ENCODE measurements at regions not wholly inside any gene's neighbourhood (a gene's known extent, or its start where the extent isn't known, plus 50 kb on each side); places are given as distances from the start of the nearest gene placed in this dataset.

- Histone ChIP-seq H3K27ac (replicated peaks) (no peak overlapping the region), H3K4me3 (replicated peaks; ENCODE audit: insufficient read depth, low read length) (no peak overlapping the region), H3K27me3 (ENCODE audit: insufficient read depth, poor library complexity, severe bottlenecking) (no peaks in the 10 kb centered on the region)
- no peak for TF ChIP-seq POLR2AphosphoS5 (IDR thresholded peaks at IDR 0.05; ENCODE audit: low read depth)
- no peak for DNase-seq (ENCODE audit: low read depth in 1 of 2, low spot score in 1 of 2)
These were observed 316.5 kb downstream of the ZNF536 start for GRCh38 chr19:30688696-30689095.

- DNase-seq (ENCODE audit: low read depth in 1 of 2, low spot score in 1 of 2), result no peak
- Histone ChIP-seq H3K27ac (replicated peaks) (no peak overlapping the region), H3K4me3 (replicated peaks; ENCODE audit: insufficient read depth, low read length) (no peak overlapping the region), H3K27me3 (ENCODE audit: insufficient read depth, poor library complexity, severe bottlenecking) (no peaks in the 10 kb centered on the region)
- no peak for TF ChIP-seq REST (IDR thresholded peaks at IDR 0.05; ENCODE audit: insufficient replicate concordance, low read depth)
- TF ChIP-seq CTCF (IDR thresholded peaks at IDR 0.05; ENCODE audit: insufficient read depth, low read length), result no peak
These were observed 314.8 kb downstream of the ZNF536 start for GRCh38 chr19:30686826-30687566.

GRCh38 chr19:30686176-30686820, 314.1 kb downstream of the ZNF536 start:
- Histone ChIP-seq H3K27ac (replicated peaks) (no peak overlapping the region), H3K27me3 (ENCODE audit: insufficient read depth, poor library complexity, severe bottlenecking) (no peaks in the 10 kb centered on the region), H3K4me3 (replicated peaks; ENCODE audit: insufficient read depth, low read length) (no peak overlapping the region)
- TF ChIP-seq REST (IDR thresholded peaks at IDR 0.05; ENCODE audit: insufficient replicate concordance, low read depth) (no peak), GABPA (IDR thresholded peaks at IDR 0.05; ENCODE audit: low read depth) (no peak), SPI1 (IDR thresholded peaks at IDR 0.05; ENCODE audit: borderline replicate concordance, low read depth) (no peak), POLR2AphosphoS5 (IDR thresholded peaks at IDR 0.05; ENCODE audit: low read depth) (no peak), CTCF (IDR thresholded peaks at IDR 0.05; ENCODE audit: insufficient read depth, low read length) (no peak)
- no peak for DNase-seq (ENCODE audit: low read depth in 1 of 2, low spot score in 1 of 2)

- DNase-seq (ENCODE audit: low read depth in 1 of 2, low spot score in 1 of 2), result no peak
- Histone ChIP-seq H3K4me3 (replicated peaks; ENCODE audit: insufficient read depth, low read length) (no peak overlapping the region), H3K27ac (replicated peaks) (no peak overlapping the region)
These were observed 313.3 kb downstream of the ZNF536 start for GRCh38 chr19:30685426-30686000.

More at GRCh38 chr19:30685426-30686000, 313.3 kb downstream of the ZNF536 start:
- TF ChIP-seq CTCF (IDR thresholded peaks at IDR 0.05; ENCODE audit: insufficient read depth, low read length), result no peak
- no peak for TF ChIP-seq GABPA (IDR thresholded peaks at IDR 0.05; ENCODE audit: low read depth)
- TF ChIP-seq POLR2AphosphoS5 (IDR thresholded peaks at IDR 0.05; ENCODE audit: low read depth), result no peak
- TF ChIP-seq SPI1 (IDR thresholded peaks at IDR 0.05; ENCODE audit: borderline replicate concordance, low read depth), result no peak
- TF ChIP-seq REST (IDR thresholded peaks at IDR 0.05; ENCODE audit: insufficient replicate concordance, low read depth), result no peak
- no peaks in the 10 kb centered on the region for H3K27me3 ChIP-seq (ENCODE audit: insufficient read depth, poor library complexity, severe bottlenecking)
